T-helper 2 cell treated with Interferon-gamma antibody and Interleukin-4, amounts not matched to agents 5 μg/mL and 100 μg/mL, for 36 hours (primary cell): ENCODE measurements at regions not wholly inside any gene's neighbourhood (a gene's known extent, or its start where the extent isn't known, plus 50 kb on each side); places are given as distances from the start of the nearest gene placed in this dataset.

Experiments
- DNase-seq: peaks from one replicate; pipeline ENCODE4 v3.0.0; 2021; ENCODE audit warnings: low spot score
- H3K27ac Mint-ChIP-seq: one replicate; pipeline ENCODE4 v1.8.0; 2021; ENCODE audit warnings: mild to moderate bottlenecking, mixed read lengths
- H3K27me3 Mint-ChIP-seq: one replicate; pipeline ENCODE4 v1.8.0; 2021; ENCODE audit warnings: low read depth, mixed read lengths
- H3K36me3 Mint-ChIP-seq: one replicate; pipeline ENCODE4 v1.8.0; 2021; ENCODE audit warnings: low read depth, mixed read lengths
- H3K4me1 Mint-ChIP-seq: one replicate; pipeline ENCODE4 v1.8.0; 2021; ENCODE audit warnings: low read depth, mixed read lengths
- H3K4me3 Mint-ChIP-seq: one replicate; pipeline ENCODE4 v1.8.0; 2022; ENCODE audit warnings: mild to moderate bottlenecking, moderate library complexity, mixed read lengths
- H3K9me3 Mint-ChIP-seq: one replicate; pipeline ENCODE4 v1.8.0; 2021; ENCODE audit warnings: mixed read lengths

DNA sequence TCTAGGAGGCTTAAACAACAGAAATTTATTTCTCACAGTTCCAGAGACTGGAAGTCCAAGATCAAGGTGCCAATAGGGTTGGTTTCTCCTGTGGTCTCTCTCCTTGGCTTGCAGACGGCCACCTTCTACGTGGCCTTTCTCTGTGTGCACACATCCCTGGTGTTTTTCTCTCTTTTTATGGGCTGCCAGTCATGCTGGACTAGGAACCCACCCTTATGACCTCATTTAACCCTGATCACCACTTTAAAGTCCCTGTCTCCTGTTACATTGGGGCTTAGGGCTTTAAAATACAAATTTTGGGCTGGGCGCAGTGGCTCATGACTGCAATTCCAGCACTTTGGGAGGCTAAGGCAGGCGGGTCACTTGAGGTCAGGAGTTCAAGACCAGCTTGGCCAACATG is 157.1 kb downstream of the TLE1 start:
- no peaks in the 10 kb centered on the region for H3K9me3 Mint-ChIP-seq
- H3K27me3 Mint-ChIP-seq, result no peaks in the 10 kb centered on the region
- H3K27ac Mint-ChIP-seq, result no peak overlapping the region
- H3K36me3 Mint-ChIP-seq, result no peaks in the 10 kb centered on the region
- DNase-seq, result no peak
- no peaks in the 10 kb centered on the region for H3K4me1 Mint-ChIP-seq
- no peak overlapping the region for H3K4me3 Mint-ChIP-seq

DNA sequence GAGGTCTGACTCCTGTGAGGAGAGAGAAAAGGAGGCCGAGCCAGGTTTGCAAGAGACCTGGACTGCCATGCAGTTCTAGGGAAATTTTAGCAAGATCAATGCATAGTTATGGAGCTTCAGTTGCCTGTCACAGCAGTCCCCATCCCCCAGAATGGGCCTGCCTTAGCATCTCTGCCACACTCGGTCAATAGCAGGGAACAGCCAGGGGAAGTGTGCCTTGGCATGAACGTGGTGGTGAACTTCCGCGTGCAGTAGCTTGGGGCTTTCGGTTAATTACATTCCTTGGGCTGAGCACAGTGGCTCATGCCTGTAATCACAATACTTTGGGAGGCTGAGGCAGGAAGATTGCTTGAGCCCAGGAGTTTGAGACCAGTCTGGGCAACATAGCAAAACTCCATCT is 157.8 kb downstream of the TLE1 start:
- H3K4me3 Mint-ChIP-seq, result no peak overlapping the region
- no peaks in the 10 kb centered on the region for H3K36me3 Mint-ChIP-seq
- no peak overlapping the region for H3K27ac Mint-ChIP-seq
- no peaks in the 10 kb centered on the region for H3K4me1 Mint-ChIP-seq
- H3K9me3 Mint-ChIP-seq, result no peaks in the 10 kb centered on the region
- H3K27me3 Mint-ChIP-seq, result no peaks in the 10 kb centered on the region
- no peak for DNase-seq

DNA sequence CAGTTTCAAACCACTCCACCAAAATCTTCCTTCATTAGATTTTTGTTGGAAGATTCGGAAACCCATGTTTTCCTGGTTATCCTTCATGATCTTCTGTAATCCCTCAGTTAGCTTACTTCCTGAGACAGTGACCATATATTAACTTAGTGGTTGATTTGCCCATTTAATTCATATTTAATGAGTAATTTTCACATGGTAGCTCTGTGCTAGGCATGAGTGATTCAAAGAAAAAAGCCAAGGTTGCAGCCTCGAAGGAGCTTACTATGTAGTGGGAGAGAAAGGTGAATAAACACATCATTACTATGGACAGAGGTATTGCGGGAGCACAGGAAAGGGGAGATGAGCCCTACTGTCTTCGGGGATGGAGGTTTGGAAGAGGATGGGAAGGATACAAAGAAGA is 158.5 kb downstream of the TLE1 start:
- Mint-ChIP-seq H3K4me1 (no peaks in the 10 kb centered on the region), H3K27me3 (no peaks in the 10 kb centered on the region), H3K4me3 (no peak overlapping the region), H3K36me3 (no peaks in the 10 kb centered on the region), H3K9me3 (no peaks in the 10 kb centered on the region), H3K27ac (no peak overlapping the region)
- no peak for DNase-seq

DNA sequence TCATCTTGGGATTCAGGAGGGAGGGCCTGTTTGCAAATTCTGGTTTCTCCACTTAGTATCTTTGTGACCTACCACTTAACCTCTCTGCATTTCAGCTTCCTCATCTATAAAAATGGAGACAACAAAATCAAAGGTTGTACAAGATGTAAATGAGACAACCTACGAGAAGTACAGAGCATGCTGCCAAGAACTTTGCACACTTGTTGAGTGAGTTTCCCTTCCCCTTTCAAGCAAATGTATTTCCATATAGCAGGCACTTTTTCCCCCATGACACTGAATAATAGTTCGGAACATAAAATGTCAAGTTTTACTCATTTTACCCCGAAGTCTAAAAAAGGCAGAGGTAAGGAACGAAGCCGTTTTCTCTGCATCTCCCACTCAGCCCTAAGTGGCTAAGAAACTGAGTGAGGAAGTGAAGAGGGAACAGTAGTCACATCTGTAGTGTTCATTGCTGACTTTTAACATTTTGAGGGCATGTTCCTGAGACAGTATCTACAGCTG is 159.0 kb downstream of the TLE1 start:
- Mint-ChIP-seq H3K36me3 (no peaks in the 10 kb centered on the region), H3K4me3 (no peak overlapping the region), H3K9me3 (no peaks in the 10 kb centered on the region), H3K27me3 (no peaks in the 10 kb centered on the region), H3K4me1 (no peaks in the 10 kb centered on the region), H3K27ac (no peak overlapping the region)
- DNase-seq, result no peak

- Mint-ChIP-seq H3K4me3 (no peak overlapping the region), H3K27ac (no peak overlapping the region), H3K9me3 (no peaks in the 10 kb centered on the region)
Measured at GRCh38 chr9:81529556-81530193, 159.7 kb downstream of the TLE1 start.

GRCh38 chr9:81526587-81526986 is 162.8 kb downstream of the TLE1 start:
- no peaks in the 10 kb centered on the region for H3K9me3 Mint-ChIP-seq
- H3K27ac Mint-ChIP-seq, result no peak overlapping the region
- no peaks in the 10 kb centered on the region for H3K27me3 Mint-ChIP-seq
- DNase-seq, result no peak
- no peaks in the 10 kb centered on the region for H3K4me1 Mint-ChIP-seq
- H3K4me3 Mint-ChIP-seq, result no peak overlapping the region
- H3K36me3 Mint-ChIP-seq, result no peaks in the 10 kb centered on the region

More at GRCh38 chr9:81529556-81530193, 159.7 kb downstream of the TLE1 start:
- Mint-ChIP-seq H3K27me3 (no peaks in the 10 kb centered on the region), H3K4me1 (no peaks in the 10 kb centered on the region), H3K36me3 (no peaks in the 10 kb centered on the region)
- no peak for DNase-seq

DNA sequence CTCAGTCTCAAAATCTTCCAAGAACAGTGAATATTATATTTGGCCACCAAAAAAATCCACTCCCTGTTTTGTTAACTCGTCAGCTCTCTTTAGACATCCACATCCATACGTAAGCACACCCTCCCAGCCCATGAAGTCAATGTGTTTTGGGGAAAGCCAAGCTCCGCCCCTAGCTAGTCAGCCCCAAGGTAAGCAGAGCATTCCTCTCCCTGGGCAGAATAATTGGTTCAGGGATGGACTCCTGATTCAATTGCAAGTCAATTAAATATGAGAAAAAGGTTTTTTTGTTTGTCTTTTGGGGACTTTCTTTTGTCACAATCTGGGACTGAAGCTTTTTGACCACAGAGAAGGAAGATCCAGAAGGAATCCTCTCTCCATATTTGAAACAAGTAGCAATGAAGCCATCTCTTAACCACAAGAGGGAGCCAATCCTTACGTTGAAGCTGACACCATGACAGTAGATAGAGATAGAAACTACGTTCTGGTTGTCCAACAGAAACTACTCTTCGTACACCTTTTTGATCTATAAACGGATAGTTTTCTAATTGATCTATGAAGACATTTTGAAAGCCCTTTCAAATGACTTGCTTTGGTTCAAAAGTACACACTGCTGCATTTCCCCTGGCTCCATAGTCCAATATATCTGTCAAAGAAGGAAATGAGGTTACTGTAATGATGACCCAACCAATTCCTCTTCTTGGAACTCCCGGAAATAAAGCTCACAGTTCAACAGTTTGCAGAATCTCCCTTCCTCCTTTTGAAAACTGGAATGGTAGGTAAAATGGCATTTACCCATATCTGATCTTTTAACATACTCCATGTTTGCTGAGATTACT is 166.4 kb downstream of the TLE1 start:
- Mint-ChIP-seq H3K27me3 (no peaks in the 10 kb centered on the region), H3K36me3 (no peaks in the 10 kb centered on the region), H3K9me3 (no peaks in the 10 kb centered on the region), H3K4me1 (no peaks in the 10 kb centered on the region), H3K27ac (no peak overlapping the region), H3K4me3 (no peak overlapping the region)
- no peak for DNase-seq

DNA sequence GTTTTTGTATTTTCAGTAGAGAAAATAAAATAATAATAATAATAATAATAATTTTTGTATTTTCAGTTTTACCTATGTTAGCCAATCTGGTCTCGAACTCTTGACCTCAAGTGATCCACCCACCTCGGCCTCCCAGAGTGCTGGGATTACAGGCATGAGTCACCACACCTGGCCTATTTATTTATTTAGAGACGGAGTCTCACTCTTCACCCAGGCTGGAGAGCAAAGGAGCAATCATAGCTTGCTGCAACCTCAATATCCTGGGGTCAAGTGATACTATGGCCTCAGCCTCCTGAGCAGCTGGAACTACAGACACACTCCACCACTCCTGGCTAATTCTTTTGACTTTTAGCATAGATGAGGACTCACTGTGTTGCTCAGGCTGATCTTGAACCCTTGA is 167.5 kb downstream of the TLE1 start:
- Mint-ChIP-seq H3K4me3 (no peak overlapping the region), H3K27ac (no peak overlapping the region), H3K36me3 (no peaks in the 10 kb centered on the region), H3K4me1 (no peaks in the 10 kb centered on the region), H3K27me3 (no peaks in the 10 kb centered on the region), H3K9me3 (no peaks in the 10 kb centered on the region)
- DNase-seq, result no peak

GRCh38 chr9:81519816-81520495 is 169.4 kb downstream of the TLE1 start:
- H3K27ac Mint-ChIP-seq, result no peak overlapping the region
- H3K36me3 Mint-ChIP-seq, result no peaks in the 10 kb centered on the region
- no peak overlapping the region for H3K4me3 Mint-ChIP-seq
- H3K27me3 Mint-ChIP-seq, result no peaks in the 10 kb centered on the region
- no peaks in the 10 kb centered on the region for H3K4me1 Mint-ChIP-seq
- H3K9me3 Mint-ChIP-seq, result no peaks in the 10 kb centered on the region
- no peak for DNase-seq

GRCh38 chr9:81517954-81518353 is 171.4 kb downstream of the TLE1 start:
- no peaks in the 10 kb centered on the region for H3K4me1 Mint-ChIP-seq
- no peak overlapping the region for H3K27ac Mint-ChIP-seq
- no peak for DNase-seq
- no peaks in the 10 kb centered on the region for H3K27me3 Mint-ChIP-seq
- H3K9me3 Mint-ChIP-seq, result no peaks in the 10 kb centered on the region
- no peak overlapping the region for H3K4me3 Mint-ChIP-seq
- H3K36me3 Mint-ChIP-seq, result no peaks in the 10 kb centered on the region

- H3K4me1 Mint-ChIP-seq, result no peaks in the 10 kb centered on the region
- no peaks in the 10 kb centered on the region for H3K27me3 Mint-ChIP-seq
- H3K9me3 Mint-ChIP-seq, result peaks cover 7% of the 10 kb centered on the region
- H3K4me3 Mint-ChIP-seq, result no peak overlapping the region
- no peaks in the 10 kb centered on the region for H3K36me3 Mint-ChIP-seq
- no peak overlapping the region for H3K27ac Mint-ChIP-seq
- no peak for DNase-seq
Measured at GRCh38 chr9:81513059-81513458, 176.3 kb downstream of the TLE1 start.

DNA sequence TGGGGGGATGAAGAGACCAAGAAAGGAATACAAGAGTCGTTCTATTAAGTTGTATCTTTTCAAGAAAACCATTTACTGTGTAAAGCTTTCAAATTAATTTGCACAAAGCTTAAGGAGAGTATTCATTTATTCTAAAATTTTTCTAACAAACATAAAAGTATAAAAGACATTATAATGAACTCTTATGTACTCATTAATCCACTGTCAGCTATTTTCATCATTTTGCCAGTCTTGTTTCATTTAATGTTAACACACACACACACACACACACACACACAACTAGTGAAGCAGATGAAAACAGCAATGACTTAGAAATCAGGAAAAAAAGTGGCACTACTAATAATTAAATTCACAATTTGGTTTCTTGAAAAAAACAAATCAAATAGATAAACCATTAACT is 176.7 kb downstream of the TLE1 start:
- Mint-ChIP-seq H3K27ac (no peak overlapping the region), H3K36me3 (no peaks in the 10 kb centered on the region)

GRCh38 chr9:81508476-81508875 is 180.9 kb downstream of the TLE1 start:
- H3K9me3 Mint-ChIP-seq, result peaks cover 7% of the 10 kb centered on the region
- no peak overlapping the region for H3K4me3 Mint-ChIP-seq
- H3K36me3 Mint-ChIP-seq, result no peaks in the 10 kb centered on the region
- H3K27ac Mint-ChIP-seq, result no peak overlapping the region
- H3K27me3 Mint-ChIP-seq, result no peaks in the 10 kb centered on the region
- DNase-seq, result no peak
- no peaks in the 10 kb centered on the region for H3K4me1 Mint-ChIP-seq

More for the DNA sequence above, 176.7 kb downstream of the TLE1 start:
- Mint-ChIP-seq H3K27me3 (no peaks in the 10 kb centered on the region), H3K9me3 (peaks cover 7% of the 10 kb centered on the region), H3K4me3 (no peak overlapping the region), H3K4me1 (no peaks in the 10 kb centered on the region)
- DNase-seq, result no peak
